Astrocyte of the cerebellum (primary cell): ENCODE measurements at regions not wholly inside any gene's neighbourhood (a gene's known extent, or its start where the extent isn't known, plus 50 kb on each side); places are given as distances from the start of the nearest gene placed in this dataset.
A peak's percentile ranks its signal among the peaks of the same experiment; 100 is the strongest.

ENCODE experiments used
- DNase-seq: peaks from one replicate; pipeline ENCODE4 v3.0.0-alpha.2; 2011; ENCODE audit warnings: low read depth
- H3K4me3 ChIP-seq: 2 replicates; pipeline ENCODE4 v1.5.1; 2011; ENCODE audit warnings: mild to moderate bottlenecking, low read depth, low read length, moderate library complexity
- in situ Hi-C: cut with HindIII; loops from 2 replicates; pipeline ENCODE4 v1.10.0; 2017; ENCODE audit warnings: low sequenced_read_pairs
- TF ChIP-seq, protein P1 (sequence below): IDR thresholded peaks from 2 replicates; pipeline ENCODE4 v1.5.1; 2012; ENCODE audit warnings: low read length, low read depth, moderate library complexity, mild to moderate bottlenecking; ENCODE audit errors: missing control alignments

DNA sequence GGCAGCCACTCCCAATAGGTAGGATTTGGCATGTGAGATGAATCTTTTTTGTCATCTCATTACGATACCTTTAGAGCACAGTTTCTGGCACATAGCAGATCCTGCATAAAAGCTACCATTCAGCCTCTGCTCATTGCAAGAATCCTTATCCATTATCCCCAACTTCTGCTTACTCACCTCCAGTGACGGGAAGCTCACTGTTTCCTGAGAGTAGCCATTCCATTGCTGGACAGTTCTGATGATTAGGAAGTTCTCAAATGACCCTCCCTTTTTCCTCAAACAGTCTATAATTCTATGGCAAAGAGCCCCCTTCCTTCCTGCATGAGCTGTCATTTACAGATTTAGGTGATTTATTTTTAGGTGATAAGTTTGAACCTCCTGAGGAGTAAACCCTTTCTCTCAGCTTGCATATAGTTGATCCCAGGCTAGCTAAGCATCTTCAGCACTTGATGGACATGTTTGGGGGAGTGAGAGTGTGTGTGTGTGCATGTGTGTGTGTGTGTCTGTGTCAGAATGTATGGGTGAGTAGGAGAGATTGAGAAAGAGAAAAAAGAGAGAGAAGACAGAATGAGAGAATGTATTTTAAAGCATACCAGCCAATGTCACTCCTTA lies 109.7 kb downstream of the LSM3 start:
- in situ Hi-C loops, result loop anchor here (25.0 kb wide), 1 partner anchor 174 kb away; no protein-coding TSS in a partner anchor
- DNase-seq, result no peak
- TF ChIP-seq, protein P1, sequence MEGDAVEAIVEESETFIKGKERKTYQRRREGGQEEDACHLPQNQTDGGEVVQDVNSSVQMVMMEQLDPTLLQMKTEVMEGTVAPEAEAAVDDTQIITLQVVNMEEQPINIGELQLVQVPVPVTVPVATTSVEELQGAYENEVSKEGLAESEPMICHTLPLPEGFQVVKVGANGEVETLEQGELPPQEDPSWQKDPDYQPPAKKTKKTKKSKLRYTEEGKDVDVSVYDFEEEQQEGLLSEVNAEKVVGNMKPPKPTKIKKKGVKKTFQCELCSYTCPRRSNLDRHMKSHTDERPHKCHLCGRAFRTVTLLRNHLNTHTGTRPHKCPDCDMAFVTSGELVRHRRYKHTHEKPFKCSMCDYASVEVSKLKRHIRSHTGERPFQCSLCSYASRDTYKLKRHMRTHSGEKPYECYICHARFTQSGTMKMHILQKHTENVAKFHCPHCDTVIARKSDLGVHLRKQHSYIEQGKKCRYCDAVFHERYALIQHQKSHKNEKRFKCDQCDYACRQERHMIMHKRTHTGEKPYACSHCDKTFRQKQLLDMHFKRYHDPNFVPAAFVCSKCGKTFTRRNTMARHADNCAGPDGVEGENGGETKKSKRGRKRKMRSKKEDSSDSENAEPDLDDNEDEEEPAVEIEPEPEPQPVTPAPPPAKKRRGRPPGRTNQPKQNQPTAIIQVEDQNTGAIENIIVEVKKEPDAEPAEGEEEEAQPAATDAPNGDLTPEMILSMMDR, result no peak
- no peak overlapping the region for H3K4me3 ChIP-seq

DNA sequence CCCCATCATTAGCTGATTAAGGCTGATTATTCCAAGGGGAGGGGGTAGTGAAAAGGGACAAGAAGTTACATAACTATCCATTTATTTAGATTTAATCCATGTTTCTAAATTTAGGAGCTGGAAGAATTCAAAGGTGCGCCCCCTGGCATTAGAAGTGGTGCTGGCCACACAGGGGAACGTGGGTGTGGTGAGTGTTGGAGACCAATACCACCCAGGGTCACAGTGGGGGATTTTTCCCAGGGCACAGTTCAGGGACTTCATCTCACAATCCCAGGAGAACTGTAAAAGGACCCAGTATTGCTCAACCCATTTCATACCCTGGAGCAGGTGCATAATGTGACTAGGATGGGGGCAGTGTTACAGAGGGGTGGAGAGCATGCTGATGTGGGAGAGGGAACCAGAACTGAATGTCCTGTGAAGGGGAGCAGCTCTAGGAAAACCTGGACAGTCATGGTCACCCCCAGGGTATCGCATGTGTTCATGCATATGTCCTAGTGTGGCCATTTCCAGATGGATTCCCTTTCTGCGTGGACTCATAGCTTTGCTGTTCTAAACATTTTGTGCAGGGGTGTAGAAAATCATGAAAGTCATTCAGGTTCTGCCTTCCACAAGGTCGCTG lies 110.3 kb downstream of the LSM3 start:
- H3K4me3 ChIP-seq, result no peak overlapping the region
- in situ Hi-C loops, result loop anchor here (25.0 kb wide), 1 partner anchor 173 kb away; no protein-coding TSS in a partner anchor
- no peak for DNase-seq
- TF ChIP-seq, protein P1, result no peak

DNA sequence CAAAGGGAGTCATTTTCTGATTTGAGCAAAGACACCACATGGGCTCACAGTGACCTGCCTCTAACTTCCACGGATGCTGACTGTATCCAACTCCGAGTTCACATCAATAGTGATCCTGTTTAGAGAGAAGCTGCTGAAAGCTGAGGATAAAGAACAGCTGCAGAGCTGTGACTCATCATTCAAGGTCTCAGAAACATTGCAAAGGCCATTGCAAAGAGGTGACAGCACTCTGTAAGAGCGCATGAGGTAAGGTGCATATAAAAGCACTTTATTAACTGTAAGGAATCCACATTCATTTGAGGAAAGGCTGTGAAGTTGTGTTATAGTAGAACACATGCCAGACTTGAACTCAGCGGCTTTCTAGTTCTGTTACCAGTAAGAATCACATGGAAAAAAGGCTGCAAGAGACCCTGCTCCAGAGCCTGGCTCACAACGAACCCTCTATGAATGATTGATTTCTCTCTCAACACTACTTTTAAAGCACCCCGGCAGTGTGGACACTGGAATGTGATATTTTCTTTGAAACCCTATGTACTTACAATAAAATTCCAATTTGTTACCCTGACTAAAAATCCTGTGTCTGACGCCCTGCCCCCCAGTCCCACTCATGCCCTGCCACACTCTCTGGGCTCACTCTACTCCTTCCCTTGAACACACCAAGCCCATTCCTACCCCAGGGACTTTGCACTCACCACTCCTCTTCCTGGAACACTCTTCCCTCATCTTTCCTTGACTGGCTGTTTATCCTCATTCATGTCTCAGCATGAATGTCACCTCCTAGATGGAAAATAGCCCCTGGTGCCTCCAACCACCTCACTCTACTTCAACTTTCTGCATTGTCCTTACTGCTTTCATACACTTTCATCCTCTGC lies 111.2 kb downstream of the LSM3 start:
- in situ Hi-C loops, result loop anchor here (25.0 kb wide), 1 partner anchor 172 kb away; no protein-coding TSS in a partner anchor
- peak; percentile 16 for DNase-seq
- no peak overlapping the region for H3K4me3 ChIP-seq
- TF ChIP-seq, protein P1, result no peak

DNA sequence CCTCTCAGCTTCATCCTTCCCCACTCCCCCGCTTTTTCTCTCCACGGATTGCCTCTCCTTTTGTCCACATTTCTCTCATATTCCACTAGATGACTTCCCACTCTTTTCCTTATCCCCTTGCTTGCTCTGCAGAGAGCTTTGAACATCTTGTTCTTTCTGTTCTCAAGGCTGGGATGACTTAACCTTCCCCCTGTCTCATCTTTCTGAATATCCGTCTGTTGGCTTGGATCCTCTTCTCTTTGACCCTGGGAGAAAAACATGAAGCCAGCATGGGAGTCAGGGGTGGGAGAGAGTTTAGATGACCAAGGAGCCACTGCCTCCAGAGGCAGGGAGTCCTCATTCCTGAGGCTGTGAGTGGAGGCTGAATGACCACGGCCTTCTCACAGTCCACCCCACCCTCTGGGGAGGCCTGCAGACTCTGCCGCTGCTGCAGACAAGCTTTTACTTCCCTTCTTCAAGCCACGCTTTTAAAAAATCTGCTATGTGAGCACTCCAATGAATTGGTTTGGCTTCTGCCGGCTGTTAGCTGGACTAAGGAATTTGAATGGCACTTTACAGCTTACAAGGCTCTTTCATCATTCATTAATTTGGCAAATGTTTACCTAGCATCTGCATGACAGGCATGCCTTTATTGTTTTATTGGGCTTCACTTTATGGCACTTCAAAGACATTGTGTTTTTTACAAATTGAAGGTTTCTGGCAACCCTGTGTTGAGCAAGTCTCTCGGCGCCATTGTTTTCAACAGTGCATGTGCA lies 111.6 kb upstream of the SLC6A6 start:
- DNase-seq, result no peak

DNA sequence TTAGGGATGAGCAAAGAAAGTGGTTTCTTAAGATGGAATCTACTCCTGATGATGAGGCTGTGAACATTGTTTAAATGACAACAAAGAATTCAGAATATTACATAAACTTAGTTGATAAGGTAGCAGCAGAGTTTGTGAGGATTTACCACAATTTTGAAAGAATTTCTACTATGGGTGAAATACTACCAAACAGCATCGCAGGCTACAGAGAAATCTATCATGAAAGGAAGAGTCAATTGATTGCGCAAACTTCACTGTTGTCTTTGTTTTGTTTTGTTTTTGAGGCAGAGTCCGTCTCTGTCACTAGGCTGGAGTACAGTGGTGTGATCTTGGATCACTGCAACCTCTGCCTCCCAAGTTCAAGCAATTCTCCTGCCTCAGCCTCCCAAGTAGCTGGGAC lies 107.4 kb upstream of the SLC6A6 start:
- no peak overlapping the region for H3K4me3 ChIP-seq
- in situ Hi-C loops, result loop anchor here (25.0 kb wide), 1 partner anchor 167 kb away; no protein-coding TSS in a partner anchor
- no peak for DNase-seq
- TF ChIP-seq, protein P1, result no peak

More for the DNA sequence above, 111.6 kb upstream of the SLC6A6 start:
- no peak overlapping the region for H3K4me3 ChIP-seq
- in situ Hi-C loops, result loop anchor here (25.0 kb wide), 1 partner anchor 171 kb away; no protein-coding TSS in a partner anchor
- TF ChIP-seq, protein P1, result no peak
